HEK293 (cell line): ENCODE measurements at regions not wholly inside any gene's neighbourhood (a gene's known extent, or its start where the extent isn't known, plus 50 kb on each side); places are given as distances from the start of the nearest gene placed in this dataset.
"Not testable (repeated sequence)": the region's sequence is repeated elsewhere in the genome, so short reads cannot be mapped to it uniquely, and the experiment has no call there.

Experiments
- CTCF ChIA-PET: fragments of 350-600 bp; formaldehyde crosslinking; extraction: SDS; loops from one replicate; lab custom pipeline; 2021; ENCODE audit warnings: antibody characterized with exemption; lab: Yijun Ruan, JAX
- POLR2A ChIA-PET: fragments of 300-600 bp; formaldehyde crosslinking; extraction: SDS; loops from one replicate; lab custom pipeline; 2020; ENCODE audit warnings: antibody characterized with exemption, inconsistent platforms; lab: Yijun Ruan, JAX
- H3K27ac ChIP-seq: fragments of 200-500 bp; sonication (Bioruptor generic); 2 replicates; pipeline ENCODE4 v1.5.1; 2014; ENCODE audit warnings: low read depth, low read length, control low read depth, inconsistent platforms; ENCODE audit errors: extremely low read depth
- H3K36me3 ChIP-seq, 2 experiments: fragments of 200-500 bp in 1 of 2; sonication (Bioruptor generic) in 1 of 2; 1 replicate in 1 of 2; 2 replicates in 1 of 2; pipeline ENCODE4 v1.5.1; 2014 to 2017; ENCODE audit warnings: inconsistent platforms in 2 of 2, low read length in 2 of 2; ENCODE audit not compliant: control insufficient read depth in 2 of 2, insufficient read depth in 1 of 2
- H3K4me1 ChIP-seq: fragments of 200-500 bp; sonication (Bioruptor generic); 2 replicates; pipeline ENCODE4 v1.5.1; 2014; ENCODE audit warnings: mild to moderate bottlenecking, low read length, inconsistent platforms; ENCODE audit not compliant: control insufficient read depth, insufficient read depth
- H3K4me3 ChIP-seq: 2 replicates; pipeline ENCODE4 v1.5.1; 2011; ENCODE audit warnings: low read depth, mild to moderate bottlenecking, control low read depth, low read length, moderate library complexity
- H3K9me3 ChIP-seq: fragments of 200-500 bp; sonication (Bioruptor generic); 2 replicates; pipeline ENCODE4 v1.5.1; 2014; ENCODE audit warnings: low read depth, low read length, inconsistent platforms; ENCODE audit not compliant: control insufficient read depth, insufficient read depth
- GLI2 ChIP-seq: fragments of 450-650 bp; formaldehyde crosslinking; IDR thresholded peaks from 2 replicates; pipeline ENCODE4; 2017; ENCODE audit warnings: missing biosample characterization, missing genetic modification characterization, low read depth, borderline replicate concordance
- KLF17 ChIP-seq: fragments of 450-650 bp; formaldehyde crosslinking; IDR thresholded peaks from 2 replicates; pipeline ENCODE4 v1.5.1; 2016; ENCODE audit warnings: missing biosample characterization, missing genetic modification characterization
- KLF7 ChIP-seq: fragments of 450-650 bp; formaldehyde crosslinking; IDR thresholded peaks from 2 replicates; pipeline ENCODE4 v1.5.1; 2016; ENCODE audit warnings: missing biosample characterization, missing genetic modification characterization, borderline replicate concordance
- PRDM2 ChIP-seq: fragments of 450-650 bp; formaldehyde crosslinking; IDR thresholded peaks from 2 replicates; pipeline ENCODE4 v1.5.1; 2016; ENCODE audit warnings: missing biosample characterization, missing genetic modification characterization, borderline replicate concordance
- ZNF148 ChIP-seq: fragments of 450-650 bp; formaldehyde crosslinking; IDR thresholded peaks from 2 replicates; pipeline ENCODE4 v1.5.0; 2017; ENCODE audit warnings: missing biosample characterization, missing genetic modification characterization, borderline replicate concordance
- ZNF221 ChIP-seq: fragments of 450-650 bp; formaldehyde crosslinking; IDR thresholded peaks from 2 replicates; pipeline ENCODE4 v1.5.1; 2017; ENCODE audit warnings: missing biosample characterization, missing genetic modification characterization, borderline replicate concordance
- ZNF248 ChIP-seq: fragments of 450-650 bp; formaldehyde crosslinking; IDR thresholded peaks from 2 replicates; pipeline ENCODE4 v1.5.1; 2017; ENCODE audit warnings: missing biosample characterization, missing genetic modification characterization
- ZNF26 ChIP-seq: fragments of 450-650 bp; formaldehyde crosslinking; IDR thresholded peaks from 2 replicates; pipeline ENCODE4 v1.5.1; 2016; ENCODE audit warnings: missing biosample characterization, missing genetic modification characterization
- ZNF302 ChIP-seq: fragments of 450-650 bp; formaldehyde crosslinking; IDR thresholded peaks from 2 replicates; pipeline ENCODE4 v1.5.1; 2016; ENCODE audit warnings: missing biosample characterization, missing genetic modification characterization, low read depth
- ZNF629 ChIP-seq: fragments of 450-650 bp; formaldehyde crosslinking; IDR thresholded peaks from 2 replicates; pipeline ENCODE4 v1.5.1; 2017; ENCODE audit warnings: missing biosample characterization, missing genetic modification characterization
- ZNF654 ChIP-seq: fragments of 450-650 bp; formaldehyde crosslinking; IDR thresholded peaks from 2 replicates; pipeline ENCODE4 v1.5.1; 2016; ENCODE audit warnings: low read depth, missing biosample characterization, missing genetic modification characterization
- ZNF777 ChIP-seq: fragments of 450-650 bp; formaldehyde crosslinking; IDR thresholded peaks from 2 replicates; pipeline ENCODE4 v1.5.1; 2017; ENCODE audit warnings: missing biosample characterization, missing genetic modification characterization, borderline replicate concordance
- ZSCAN4 ChIP-seq: fragments of 450-650 bp; formaldehyde crosslinking; IDR thresholded peaks from 2 replicates; pipeline ENCODE4 v1.5.1; 2017; ENCODE audit warnings: missing biosample characterization, missing genetic modification characterization

- TF ChIP-seq PRDM2 (tag by site-specific recombination) (no peak), ZNF26 (no peak), ZNF248 (tag by site-specific recombination) (no peak), GLI2 (tag by site-specific recombination) (no peak), KLF17 (tag by site-specific recombination) (no peak), ZNF221 (no peak), ZNF654 (tag by site-specific recombination) (peak; percentile 43), ZNF148 (tag by site-specific recombination) (no peak), ZNF302 (tag by site-specific recombination) (no peak)
Observed at GRCh38 chrX:145405012-145405411, 157.7 kb downstream of the SPANXN1 start (continued).

- H3K36me3 ChIP-seq: no peaks in the 10 kb centered on the region
- ChIA-PET CTCF (no interaction called here), POLR2A (no interaction called here)
- no peak for TF ChIP-seq ZNF629 (tag by site-specific recombination)
- no peak for TF ChIP-seq ZNF221
- no peak for TF ChIP-seq ZSCAN4
- no peak for TF ChIP-seq KLF7 (tag by site-specific recombination)
- TF ChIP-seq ZNF777 (tag by site-specific recombination): no peak
- H3K9me3 ChIP-seq: no peaks in the 10 kb centered on the region
- no peak overlapping the region for H3K4me3 ChIP-seq
- no peaks in the 10 kb centered on the region for H3K4me1 ChIP-seq
- H3K27ac ChIP-seq: no peak overlapping the region
Observed at GRCh38 chrX:145410622-145411021, 163.3 kb downstream of the SPANXN1 start.

GRCh38 chrX:145436211-145436610 lies 188.9 kb downstream of the SPANXN1 start:
- H3K36me3 ChIP-seq, H3K4me3 ChIP-seq, H3K4me1 ChIP-seq, H3K27ac ChIP-seq, CTCF ChIA-PET, H3K9me3 ChIP-seq, POLR2A ChIA-PET: not testable (repeated sequence)
